Activated CD8-positive, alpha-beta memory T cell treated with anti-CD3 and anti-CD28 coated beads, Interleukin-2, amount 10 ng/mL, durations not matched to agents 7 days and 5 days (primary cell): ENCODE measurements at regions not wholly inside any gene's neighbourhood (a gene's known extent, or its start where the extent isn't known, plus 50 kb on each side); places are given as distances from the start of the nearest gene placed in this dataset.

Experiments
- ATAC-seq: fragments of 150-1000 bp; cut with Tn5 transposase; one replicate; pipeline ENCODE4 v1.10.0; 2021; ENCODE audit warnings: moderate library complexity
- CTCF ChIA-PET: fragments of 350-600 bp; sonication (Branson Sonifier 250); formaldehyde crosslinking; loops from one replicate; lab custom pipeline; 2021; ENCODE audit warnings: antibody characterized with exemption; lab: Charles Lee
- DNase-seq: peaks from one replicate; pipeline ENCODE4 v3.0.0-alpha.2; 2020
- H3K27ac Mint-ChIP-seq: one replicate; pipeline ENCODE4 v1.8.0; 2021; ENCODE audit warnings: mild to moderate bottlenecking, mixed read lengths
- H3K27me3 Mint-ChIP-seq: one replicate; pipeline ENCODE4 v1.8.0; 2021; ENCODE audit warnings: mixed read lengths
- H3K36me3 Mint-ChIP-seq: one replicate; pipeline ENCODE4 v1.8.0; 2021; ENCODE audit warnings: mild to moderate bottlenecking, mixed read lengths
- H3K4me1 Mint-ChIP-seq: one replicate; pipeline ENCODE4 v1.8.0; 2021; ENCODE audit warnings: mixed read lengths
- H3K4me3 Mint-ChIP-seq: one replicate; pipeline ENCODE4 v1.8.0; 2021; ENCODE audit warnings: mild to moderate bottlenecking, moderate library complexity, mixed read lengths
- H3K9me3 Mint-ChIP-seq: one replicate; pipeline ENCODE4 v1.8.0; 2022; ENCODE audit warnings: low read depth, mixed read lengths

GRCh38 chr11:130615561-130615960 lies 167.1 kb downstream of the ADAMTS15 start:
- no peak for DNase-seq
- no peaks in the 10 kb centered on the region for H3K9me3 Mint-ChIP-seq
- no peaks in the 10 kb centered on the region for H3K4me1 Mint-ChIP-seq
- H3K36me3 Mint-ChIP-seq: no peaks in the 10 kb centered on the region
- H3K27ac Mint-ChIP-seq: no peak overlapping the region
- no peak for ATAC-seq
- H3K4me3 Mint-ChIP-seq: no peak overlapping the region
- CTCF ChIA-PET: no interaction called here
- peaks cover 15% of the 10 kb centered on the region for H3K27me3 Mint-ChIP-seq

GRCh38 chr11:130616573-130616972 lies 168.1 kb downstream of the ADAMTS15 start:
- peaks cover 18% of the 10 kb centered on the region for H3K27me3 Mint-ChIP-seq
- H3K4me1 Mint-ChIP-seq: no peaks in the 10 kb centered on the region
- H3K4me3 Mint-ChIP-seq: no peak overlapping the region
- CTCF ChIA-PET: no interaction called here
- ATAC-seq (no peak), DNase-seq (no peak)
- H3K9me3 Mint-ChIP-seq: no peaks in the 10 kb centered on the region
- no peak overlapping the region for H3K27ac Mint-ChIP-seq
- H3K36me3 Mint-ChIP-seq: no peaks in the 10 kb centered on the region

GRCh38 chr11:130617001-130617400 lies 168.6 kb downstream of the ADAMTS15 start:
- no peak for DNase-seq
- Mint-ChIP-seq H3K4me3 (no peak overlapping the region), H3K27me3 (peaks cover 18% of the 10 kb centered on the region), H3K27ac (no peak overlapping the region), H3K4me1 (no peaks in the 10 kb centered on the region), H3K9me3 (no peaks in the 10 kb centered on the region), H3K36me3 (no peaks in the 10 kb centered on the region)
- CTCF ChIA-PET: no interaction called here
- ATAC-seq: no peak

- no peaks in the 10 kb centered on the region for H3K9me3 Mint-ChIP-seq
- DNase-seq (no peak), ATAC-seq (no peak)
- peaks cover 27% of the 10 kb centered on the region for H3K27me3 Mint-ChIP-seq
- CTCF ChIA-PET: no interaction called here
- H3K36me3 Mint-ChIP-seq: no peaks in the 10 kb centered on the region
- H3K27ac Mint-ChIP-seq: no peak overlapping the region
- H3K4me1 Mint-ChIP-seq: no peaks in the 10 kb centered on the region
- no peak overlapping the region for H3K4me3 Mint-ChIP-seq
Measured at GRCh38 chr11:130620548-130620947, 172.1 kb downstream of the ADAMTS15 start.

GRCh38 chr11:130622141-130622542 lies 173.7 kb downstream of the ADAMTS15 start:
- H3K27me3 Mint-ChIP-seq: peaks cover 32% of the 10 kb centered on the region
- no peak overlapping the region for H3K4me3 Mint-ChIP-seq
- H3K9me3 Mint-ChIP-seq: no peaks in the 10 kb centered on the region
- H3K27ac Mint-ChIP-seq: no peak overlapping the region
- CTCF ChIA-PET: no interaction called here
- H3K36me3 Mint-ChIP-seq: no peaks in the 10 kb centered on the region
- no peak for ATAC-seq
- H3K4me1 Mint-ChIP-seq: no peaks in the 10 kb centered on the region
- no peak for DNase-seq

GRCh38 chr11:130623670-130624668 lies 175.5 kb downstream of the ADAMTS15 start:
- H3K36me3 Mint-ChIP-seq: no peaks in the 10 kb centered on the region
- no peak overlapping the region for H3K27ac Mint-ChIP-seq
- H3K4me3 Mint-ChIP-seq: no peak overlapping the region
- peaks cover 38% of the 10 kb centered on the region for H3K27me3 Mint-ChIP-seq
- no peaks in the 10 kb centered on the region for H3K4me1 Mint-ChIP-seq
- CTCF ChIA-PET: no interaction called here
- DNase-seq: no peak
- no peak for ATAC-seq
- H3K9me3 Mint-ChIP-seq: no peaks in the 10 kb centered on the region

GRCh38 chr11:130624971-130625544 lies 176.6 kb downstream of the ADAMTS15 start:
- H3K27ac Mint-ChIP-seq: no peak overlapping the region
- CTCF ChIA-PET: no interaction called here
- no peaks in the 10 kb centered on the region for H3K4me1 Mint-ChIP-seq
- no peaks in the 10 kb centered on the region for H3K9me3 Mint-ChIP-seq
- no peak overlapping the region for H3K4me3 Mint-ChIP-seq
- no peak for DNase-seq
- H3K36me3 Mint-ChIP-seq: no peaks in the 10 kb centered on the region
- H3K27me3 Mint-ChIP-seq: peaks cover 35% of the 10 kb centered on the region
- ATAC-seq: no peak

- Mint-ChIP-seq H3K4me1 (peaks cover 3% of the 10 kb centered on the region), H3K9me3 (no peaks in the 10 kb centered on the region), H3K27me3 (peaks cover 33% of the 10 kb centered on the region), H3K27ac (no peak overlapping the region), H3K4me3 (no peak overlapping the region), H3K36me3 (no peaks in the 10 kb centered on the region)
- DNase-seq (no peak), ATAC-seq (no peak)
- CTCF ChIA-PET: interaction anchor here (1.1 kb wide), 1 partner anchor 237 kb away, joined by 5 read pairs; no protein-coding TSS in a partner anchor
Measured at GRCh38 chr11:130625578-130626306, 177.3 kb downstream of the ADAMTS15 start.

GRCh38 chr11:130629039-130629438 lies 180.6 kb downstream of the ADAMTS15 start:
- Mint-ChIP-seq H3K36me3 (no peaks in the 10 kb centered on the region), H3K4me1 (peaks cover 22% of the 10 kb centered on the region), H3K27ac (no peak overlapping the region), H3K9me3 (peaks cover 2% of the 10 kb centered on the region), H3K4me3 (no peak overlapping the region), H3K27me3 (peaks cover 19% of the 10 kb centered on the region)
- CTCF ChIA-PET: no interaction called here
- no peak for ATAC-seq
- DNase-seq: no peak

- ATAC-seq (peak; percentile 74), DNase-seq (peak; percentile 62)
- H3K27me3 Mint-ChIP-seq: peaks cover 17% of the 10 kb centered on the region
- H3K36me3 Mint-ChIP-seq: no peaks in the 10 kb centered on the region
- peaks cover 2% of the 10 kb centered on the region for H3K9me3 Mint-ChIP-seq
- peak overlapping the region; percentile 45 for H3K27ac Mint-ChIP-seq
- CTCF ChIA-PET: no interaction called here
- peaks cover 43% of the 10 kb centered on the region for H3K4me1 Mint-ChIP-seq
- H3K4me3 Mint-ChIP-seq: peak overlapping the region; percentile 19
Measured at GRCh38 chr11:130631119-130631518, 182.7 kb downstream of the ADAMTS15 start.

- Mint-ChIP-seq H3K27ac (peak overlapping the region; percentile 62), H3K4me1 (peaks cover 60% of the 10 kb centered on the region), H3K36me3 (no peaks in the 10 kb centered on the region), H3K9me3 (peaks cover 2% of the 10 kb centered on the region), H3K4me3 (no peak overlapping the region), H3K27me3 (peaks cover 15% of the 10 kb centered on the region)
- DNase-seq: no peak
- CTCF ChIA-PET: no interaction called here
- ATAC-seq: no peak
Measured at GRCh38 chr11:130633466-130633865, 185.0 kb downstream of the ADAMTS15 start.

GRCh38 chr11:130634186-130634585 lies 185.7 kb downstream of the ADAMTS15 start:
- H3K4me3 Mint-ChIP-seq: no peak overlapping the region
- no peaks in the 10 kb centered on the region for H3K36me3 Mint-ChIP-seq
- no peak for ATAC-seq
- no peak for DNase-seq
- H3K4me1 Mint-ChIP-seq: peaks cover 60% of the 10 kb centered on the region
- peaks cover 13% of the 10 kb centered on the region for H3K27me3 Mint-ChIP-seq
- H3K27ac Mint-ChIP-seq: peak overlapping the region; percentile 62
- CTCF ChIA-PET: no interaction called here
- H3K9me3 Mint-ChIP-seq: peaks cover 2% of the 10 kb centered on the region

- H3K36me3 Mint-ChIP-seq: no peaks in the 10 kb centered on the region
- H3K27ac Mint-ChIP-seq: peak overlapping the region; percentile 68
- H3K4me1 Mint-ChIP-seq: peaks cover 60% of the 10 kb centered on the region
- peak overlapping the region; percentile 15 for H3K4me3 Mint-ChIP-seq
- ATAC-seq (peak; percentile 43), DNase-seq (peak; percentile 63)
- H3K27me3 Mint-ChIP-seq: peaks cover 10% of the 10 kb centered on the region
- CTCF ChIA-PET: no interaction called here
- peaks cover 2% of the 10 kb centered on the region for H3K9me3 Mint-ChIP-seq
Measured at GRCh38 chr11:130634961-130635473, 186.6 kb downstream of the ADAMTS15 start.
